Glomerular visceral epithelial cell (primary cell): ENCODE measurements at regions not wholly inside any gene's neighbourhood (a gene's known extent, or its start where the extent isn't known, plus 50 kb on each side); places are given as distances from the start of the nearest gene placed in this dataset.

Experiments used
- DNase-seq: peaks from one replicate; pipeline ENCODE4 v3.0.0-alpha.2; 2016; ENCODE audit errors: extremely low spot score

DNA sequence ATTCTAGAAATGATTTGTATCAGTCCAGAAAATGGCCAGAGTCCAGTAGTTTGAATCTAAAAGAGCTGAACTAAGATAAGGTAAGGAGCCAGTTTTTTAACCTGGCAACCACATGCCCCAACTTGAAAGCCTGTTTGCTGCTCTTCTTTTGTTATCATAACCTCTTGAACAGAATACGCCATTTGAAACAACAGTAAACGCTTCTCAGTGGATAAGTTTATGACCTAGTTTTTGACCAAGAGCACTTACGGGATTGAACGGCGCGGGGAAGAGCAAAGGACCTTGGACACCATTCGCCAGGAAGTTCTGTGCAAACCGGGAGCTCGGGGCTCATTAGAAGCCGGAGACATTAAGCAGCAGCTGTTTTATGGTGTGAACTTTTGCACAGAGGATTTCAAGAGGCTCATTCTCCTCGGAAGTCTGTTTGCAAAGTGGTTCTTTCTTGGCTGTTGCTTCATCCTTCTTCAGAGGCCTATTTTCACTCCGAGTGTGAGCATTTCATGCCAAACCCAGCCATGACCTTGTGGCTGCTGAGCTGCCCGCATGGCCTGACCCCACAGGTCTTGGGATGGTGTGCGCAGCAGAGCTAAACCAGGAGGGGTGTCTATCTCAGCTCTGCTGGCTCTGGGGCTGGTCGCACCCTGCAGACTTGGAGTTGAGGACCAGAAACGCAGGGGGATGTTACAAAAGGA lies 215.1 kb downstream of the SOX4 start:
- no peak for DNase-seq

DNA sequence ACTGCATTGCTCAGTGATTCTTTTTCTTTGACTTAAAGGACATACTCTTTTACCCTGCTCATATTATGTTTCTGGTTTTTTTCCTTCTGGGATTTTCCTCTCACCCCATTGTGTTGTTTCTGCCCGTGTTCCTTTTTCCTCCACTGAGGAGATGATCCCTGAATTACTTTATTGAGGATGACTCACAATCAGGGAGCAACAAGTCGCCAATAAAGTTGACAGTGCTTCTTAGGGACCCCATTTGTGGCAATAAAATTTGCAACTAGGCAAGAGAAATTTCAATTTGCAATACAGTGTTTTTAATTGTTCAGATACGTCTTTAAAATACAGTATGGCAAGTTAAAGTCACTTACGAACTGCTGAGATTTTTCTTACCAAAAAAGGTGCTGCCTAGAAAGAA lies 217.9 kb downstream of the SOX4 start:
- DNase-seq, result no peak

DNA sequence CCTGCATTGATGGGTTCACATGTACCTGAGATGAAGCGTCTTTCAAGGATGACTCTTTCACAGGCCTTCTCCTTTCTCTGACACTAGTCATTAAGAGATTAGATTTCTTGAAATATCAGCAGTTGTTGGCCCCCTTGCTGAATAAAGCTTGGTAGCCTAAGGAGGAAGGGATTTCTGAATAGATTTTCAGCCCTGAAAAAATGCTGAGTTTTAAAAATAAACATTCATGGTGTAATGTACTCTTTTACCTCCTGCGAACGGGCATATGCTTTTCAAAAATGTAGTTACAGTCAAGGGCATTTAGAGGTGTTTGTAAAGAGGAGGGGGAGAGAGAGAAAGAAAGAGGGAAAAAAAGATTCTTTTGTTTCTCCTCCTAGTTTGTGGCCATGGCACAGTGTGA lies 222.7 kb downstream of the SOX4 start:
- DNase-seq, result no peak

DNA sequence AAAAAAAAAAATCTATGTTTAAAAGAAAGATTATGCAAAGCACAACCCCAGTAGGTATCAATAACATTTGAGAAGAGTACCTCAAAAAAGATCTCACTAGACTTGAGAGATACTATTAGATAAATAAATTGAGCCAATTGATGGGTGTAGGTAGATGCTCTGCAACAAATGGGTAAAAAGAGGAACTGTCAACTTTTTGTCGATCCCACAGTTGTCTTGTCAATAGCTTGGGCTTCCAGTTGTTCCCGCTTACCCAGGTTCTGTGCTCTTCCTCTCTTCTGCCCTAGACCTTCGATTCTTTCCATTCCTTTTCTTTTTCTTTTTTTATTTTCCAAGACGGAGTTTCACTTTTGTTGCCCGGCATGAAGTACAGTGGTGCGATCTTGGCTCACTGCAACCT lies 226.9 kb downstream of the SOX4 start:
- DNase-seq, result no peak

DNA sequence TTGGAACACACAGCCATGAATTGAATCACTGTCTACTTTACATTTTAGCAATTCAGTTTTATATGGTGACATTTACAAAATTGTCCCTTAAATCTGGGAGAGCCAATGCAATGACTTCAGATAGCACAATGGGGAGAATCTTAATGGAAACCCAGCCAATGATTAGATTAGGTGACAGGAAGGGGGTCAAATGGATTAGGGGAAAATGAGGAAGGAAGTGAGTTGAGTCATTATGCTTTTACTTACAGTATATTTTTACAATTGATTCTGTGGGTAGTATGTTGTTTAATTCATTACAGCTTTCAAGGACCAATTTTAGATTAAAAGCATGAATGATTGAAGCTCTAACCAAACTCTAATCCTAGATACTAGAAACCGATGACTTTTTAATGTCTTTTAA lies 229.8 kb downstream of the SOX4 start:
- no peak for DNase-seq

DNA sequence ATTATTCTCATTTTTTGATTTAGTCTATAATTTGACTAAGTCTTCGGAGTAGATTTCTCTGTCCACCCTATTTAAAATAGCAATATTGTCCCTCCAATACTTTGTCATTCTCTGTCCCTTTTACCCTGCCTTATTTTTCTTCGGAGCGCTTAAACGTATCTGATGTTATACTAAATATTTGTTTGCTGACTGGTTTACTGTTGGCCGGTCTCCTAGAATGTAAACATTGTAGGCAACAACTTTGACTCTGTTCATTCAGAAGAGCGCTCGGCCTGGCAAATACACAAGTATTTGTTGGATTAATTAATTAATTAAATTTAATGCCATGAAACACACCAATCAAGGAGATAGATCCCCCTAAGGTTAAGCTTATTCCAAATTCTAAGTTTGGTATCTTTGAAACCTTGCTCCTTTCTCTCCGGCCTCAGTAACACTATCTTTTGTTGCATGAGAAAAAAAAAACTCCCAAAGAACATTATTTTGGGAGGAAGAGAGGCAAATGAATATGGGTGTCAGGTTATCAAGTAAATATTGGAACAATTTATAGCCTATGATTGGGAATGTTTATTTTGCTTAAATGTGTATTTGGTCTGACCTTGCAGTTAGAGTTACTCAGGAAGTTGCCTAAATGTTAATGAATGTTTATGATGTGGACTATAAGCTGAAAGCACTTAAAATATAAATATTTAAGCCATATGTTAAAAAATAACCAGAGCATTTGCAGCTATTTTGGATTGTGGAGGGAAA lies 231.1 kb downstream of the SOX4 start:
- DNase-seq, result no peak

- peak; percentile 85 for DNase-seq
Observed at GRCh38 chr6:21826023-21826422, 232.5 kb downstream of the SOX4 start.

DNA sequence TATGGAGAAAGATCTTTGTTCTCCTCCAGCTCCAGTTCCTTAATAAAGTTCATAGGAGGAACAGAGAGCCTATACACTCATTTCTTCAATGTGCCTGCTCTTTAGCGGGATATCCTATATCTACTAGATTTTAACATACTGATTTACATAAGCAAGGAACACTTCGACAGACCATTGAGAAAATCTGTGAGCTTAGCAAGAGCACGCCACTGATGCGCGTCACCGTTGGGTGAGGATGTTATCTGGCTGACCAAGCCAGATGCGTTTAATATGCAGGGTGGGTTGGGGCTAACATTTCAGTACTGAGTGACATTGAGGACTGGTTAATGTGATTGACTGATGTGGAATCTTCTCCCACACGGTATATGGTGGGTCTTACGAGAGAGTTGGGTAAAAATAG lies 233.4 kb downstream of the SOX4 start:
- DNase-seq, result no peak

DNA sequence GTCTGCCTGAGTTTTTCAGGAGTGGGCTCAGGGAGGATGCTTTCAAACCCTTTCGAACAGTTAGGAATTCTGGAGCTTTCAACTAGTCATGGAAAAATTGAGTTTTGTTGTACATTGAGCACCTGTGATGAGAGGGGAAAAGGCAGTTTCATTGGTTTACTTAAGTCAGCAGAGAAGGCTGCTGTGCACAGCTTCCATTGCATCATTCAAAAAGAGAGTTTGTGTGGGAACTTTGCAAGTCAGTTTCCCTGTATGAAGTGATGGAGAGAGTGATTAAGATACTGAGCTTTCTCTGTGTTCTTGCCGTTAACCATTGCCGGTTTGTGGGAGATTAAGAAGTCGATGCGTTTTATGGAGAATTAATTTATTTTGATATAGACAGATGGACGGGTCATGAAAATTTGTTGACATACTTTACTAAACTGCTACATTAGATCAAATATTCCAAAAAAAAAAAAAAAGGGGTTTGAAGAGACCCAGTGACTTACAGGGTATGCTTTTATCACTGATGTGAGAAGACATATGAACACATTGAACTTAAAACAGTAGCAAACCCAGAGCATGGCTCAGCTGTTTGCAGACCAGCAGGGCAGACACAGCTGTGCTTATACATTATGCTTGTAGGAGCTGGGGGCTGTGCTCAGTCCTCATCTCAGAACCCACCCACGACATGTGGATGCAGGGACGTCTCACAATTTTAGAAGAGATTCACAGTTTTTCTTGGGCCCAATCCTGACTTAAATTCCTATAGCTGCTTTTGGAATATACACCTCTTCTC lies 234.1 kb downstream of the SOX4 start:
- DNase-seq, result no peak

DNA sequence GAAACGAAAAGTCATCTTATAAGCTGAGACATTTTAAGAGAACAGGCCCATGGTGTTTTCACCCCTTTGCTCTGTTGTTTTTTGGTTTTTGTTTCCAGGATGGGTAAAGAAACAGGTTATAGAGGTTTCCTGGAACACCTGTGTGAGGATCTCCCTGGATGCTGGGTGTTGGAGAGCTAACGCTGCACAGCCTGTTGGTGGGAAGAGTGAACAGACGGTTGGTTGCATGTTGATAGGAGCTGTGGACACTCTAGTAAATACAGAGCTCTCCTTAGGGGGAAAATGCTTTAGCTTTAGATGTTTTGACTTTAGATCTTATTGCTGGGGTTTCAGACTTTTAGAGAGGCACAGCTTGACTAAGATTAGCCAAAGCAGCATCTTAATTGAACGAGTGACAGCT lies 235.2 kb downstream of the SOX4 start:
- no peak for DNase-seq

- DNase-seq, result no peak
Observed at GRCh38 chr6:21829126-21829525, 235.6 kb downstream of the SOX4 start.

- DNase-seq, result peak; percentile 82
Observed at GRCh38 chr6:21831521-21832291, 238.2 kb downstream of the SOX4 start.

DNA sequence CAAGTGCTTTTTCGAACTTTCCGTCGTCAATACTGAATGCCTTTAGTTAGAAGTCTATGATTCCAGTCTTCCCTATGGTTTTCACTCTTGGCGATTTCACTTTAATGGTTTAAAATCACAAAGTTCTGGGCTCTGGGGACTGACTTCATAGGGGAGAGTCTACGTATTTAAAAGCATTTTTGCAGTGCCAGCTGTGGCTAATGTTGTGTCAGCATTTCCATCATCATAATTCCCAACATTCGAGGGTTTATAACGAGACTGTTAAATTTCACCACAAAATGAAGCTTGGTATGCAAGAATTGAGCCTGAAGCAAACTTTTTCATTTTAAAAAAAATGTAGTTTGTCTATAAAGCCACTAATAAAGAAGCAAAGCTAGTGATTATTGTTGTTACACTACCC lies 242.7 kb downstream of the SOX4 start:
- no peak for DNase-seq

- DNase-seq, result no peak
Observed at GRCh38 chr6:21836772-21837425, 243.3 kb downstream of the SOX4 start.

DNA sequence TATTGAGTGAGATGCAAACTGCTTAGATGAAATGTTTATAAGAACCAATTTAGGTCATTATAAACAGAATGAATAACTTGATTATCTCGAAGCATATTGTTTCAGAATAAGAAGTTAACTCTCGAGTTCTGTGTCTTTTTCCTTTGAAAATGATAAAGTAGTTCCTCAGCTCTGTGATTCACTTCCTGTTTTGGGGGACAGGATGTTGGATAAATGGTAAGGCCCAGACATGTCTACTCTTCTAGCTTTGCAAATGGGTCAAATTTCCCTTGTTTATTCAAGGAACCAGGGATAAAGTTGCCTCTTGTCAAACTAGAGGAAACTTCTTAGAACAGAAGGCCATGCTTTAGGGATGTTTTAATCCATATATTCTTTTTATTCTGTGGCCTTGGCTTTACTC lies 246.9 kb downstream of the SOX4 start:
- no peak for DNase-seq

DNA sequence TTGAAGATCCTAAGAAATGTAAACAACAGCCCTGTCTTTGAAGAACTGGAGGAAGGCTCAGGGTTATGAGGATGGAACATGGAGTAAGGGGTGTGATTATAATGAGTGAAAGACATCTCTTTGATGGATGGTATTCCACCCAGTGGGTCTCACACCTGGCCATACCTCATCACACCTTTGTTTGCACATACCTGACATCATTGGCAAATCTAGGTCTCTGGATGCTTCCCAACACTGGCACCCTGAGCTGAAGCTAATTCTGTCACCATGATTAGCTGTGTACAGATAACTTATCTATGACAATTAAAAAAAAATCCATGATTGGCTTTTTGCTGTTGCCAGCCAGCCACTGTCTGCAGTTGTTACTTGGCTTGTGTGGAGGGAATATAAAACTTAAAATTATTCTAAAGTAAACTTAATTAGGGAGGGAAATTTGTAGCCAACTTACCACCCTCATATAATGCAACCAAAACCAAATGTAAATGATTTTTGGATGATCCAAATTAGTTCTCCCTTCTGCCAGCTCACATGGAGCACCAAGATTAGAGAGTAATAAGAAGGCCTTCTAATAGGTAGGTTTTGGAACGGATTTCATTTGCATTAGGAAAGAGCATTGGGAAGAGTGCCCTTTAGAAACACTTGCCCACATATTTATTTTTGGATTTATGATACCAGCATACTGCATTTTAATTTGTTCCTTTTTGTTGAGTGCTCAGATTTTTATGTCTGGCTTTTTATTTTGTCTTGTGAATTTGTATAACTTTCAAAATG lies 249.5 kb downstream of the SOX4 start:
- no peak for DNase-seq

- no peak for DNase-seq
Observed at GRCh38 chr6:21844120-21844917, 250.8 kb downstream of the SOX4 start.

GRCh38 chr6:21845018-21845417 lies 251.5 kb downstream of the SOX4 start:
- no peak for DNase-seq

- DNase-seq, result no peak
Observed at GRCh38 chr6:21845439-21846140, 252.0 kb downstream of the SOX4 start.
